Glutamatergic neuron (in vitro differentiated cells): ENCODE measurements at regions not wholly inside any gene's neighbourhood (a gene's known extent, or its start where the extent isn't known, plus 50 kb on each side); places are given as distances from the start of the nearest gene placed in this dataset.

Source experiments
- DNase-seq: peaks from one replicate; pipeline ENCODE4 v3.0.0; 2022
- H3K27ac Mint-ChIP-seq: one replicate; pipeline ENCODE4 v1.8.0; 2020; ENCODE audit warnings: mild to moderate bottlenecking, mixed read lengths, inconsistent platforms; ENCODE audit not compliant: unreplicated experiment
- H3K27me3 Mint-ChIP-seq: one replicate; pipeline ENCODE4 v1.8.0; 2020; ENCODE audit warnings: mild to moderate bottlenecking, moderate library complexity, mixed read lengths, inconsistent platforms; ENCODE audit not compliant: unreplicated experiment
- H3K36me3 Mint-ChIP-seq: one replicate; pipeline ENCODE4 v1.8.0; 2020; ENCODE audit warnings: mild to moderate bottlenecking, mixed read lengths, inconsistent platforms; ENCODE audit not compliant: unreplicated experiment
- H3K4me1 Mint-ChIP-seq: one replicate; pipeline ENCODE4 v1.8.0; 2020; ENCODE audit warnings: mild to moderate bottlenecking, low read depth, mixed read lengths, inconsistent platforms; ENCODE audit not compliant: unreplicated experiment
- H3K4me3 Mint-ChIP-seq: one replicate; pipeline ENCODE4 v1.8.0; 2020; ENCODE audit warnings: mild to moderate bottlenecking, mixed read lengths, inconsistent platforms; ENCODE audit not compliant: unreplicated experiment
- H3K9me3 Mint-ChIP-seq: one replicate; pipeline ENCODE4 v1.8.0; 2020; ENCODE audit warnings: mild to moderate bottlenecking, moderate library complexity, mixed read lengths, inconsistent platforms; ENCODE audit not compliant: unreplicated experiment
- TF ChIP-seq, protein P1 (sequence below): fragments of 200-600 bp; sonication (generic); IDR thresholded peaks from one replicate; pipeline ENCODE4 v1.5.0; 2021; ENCODE audit not compliant: partially characterized antibody, unreplicated experiment

DNA sequence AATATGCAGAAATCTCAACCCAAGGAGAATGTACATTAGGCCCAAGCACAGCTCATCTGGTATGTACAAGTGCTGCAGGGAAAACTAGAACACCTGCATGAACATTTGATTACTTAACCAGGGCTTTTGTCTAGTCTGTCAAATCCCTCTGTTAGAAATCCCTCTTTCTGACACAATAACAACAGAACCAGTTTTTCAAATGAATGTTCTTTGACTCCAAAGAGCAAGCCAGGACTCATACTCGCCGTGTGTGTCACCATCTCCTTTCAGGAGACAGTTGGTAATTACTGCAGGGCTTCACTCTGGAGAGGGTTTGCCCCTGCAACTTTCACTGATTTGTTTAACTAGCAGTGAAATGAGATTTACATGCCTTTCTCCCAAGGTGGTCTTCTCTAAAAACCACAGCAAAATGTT, 143.0 kb upstream of the FAM241A start:
- TF ChIP-seq, protein P1, sequence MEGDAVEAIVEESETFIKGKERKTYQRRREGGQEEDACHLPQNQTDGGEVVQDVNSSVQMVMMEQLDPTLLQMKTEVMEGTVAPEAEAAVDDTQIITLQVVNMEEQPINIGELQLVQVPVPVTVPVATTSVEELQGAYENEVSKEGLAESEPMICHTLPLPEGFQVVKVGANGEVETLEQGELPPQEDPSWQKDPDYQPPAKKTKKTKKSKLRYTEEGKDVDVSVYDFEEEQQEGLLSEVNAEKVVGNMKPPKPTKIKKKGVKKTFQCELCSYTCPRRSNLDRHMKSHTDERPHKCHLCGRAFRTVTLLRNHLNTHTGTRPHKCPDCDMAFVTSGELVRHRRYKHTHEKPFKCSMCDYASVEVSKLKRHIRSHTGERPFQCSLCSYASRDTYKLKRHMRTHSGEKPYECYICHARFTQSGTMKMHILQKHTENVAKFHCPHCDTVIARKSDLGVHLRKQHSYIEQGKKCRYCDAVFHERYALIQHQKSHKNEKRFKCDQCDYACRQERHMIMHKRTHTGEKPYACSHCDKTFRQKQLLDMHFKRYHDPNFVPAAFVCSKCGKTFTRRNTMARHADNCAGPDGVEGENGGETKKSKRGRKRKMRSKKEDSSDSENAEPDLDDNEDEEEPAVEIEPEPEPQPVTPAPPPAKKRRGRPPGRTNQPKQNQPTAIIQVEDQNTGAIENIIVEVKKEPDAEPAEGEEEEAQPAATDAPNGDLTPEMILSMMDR, result no peak
- no peak overlapping the region for H3K4me3 Mint-ChIP-seq
- peaks cover 2% of the 10 kb centered on the region for H3K9me3 Mint-ChIP-seq
- H3K36me3 Mint-ChIP-seq, result no peaks in the 10 kb centered on the region
- DNase-seq, result no peak
- H3K4me1 Mint-ChIP-seq, result peaks cover 5% of the 10 kb centered on the region
- no peaks in the 10 kb centered on the region for H3K27me3 Mint-ChIP-seq
- H3K27ac Mint-ChIP-seq, result no peak overlapping the region

DNA sequence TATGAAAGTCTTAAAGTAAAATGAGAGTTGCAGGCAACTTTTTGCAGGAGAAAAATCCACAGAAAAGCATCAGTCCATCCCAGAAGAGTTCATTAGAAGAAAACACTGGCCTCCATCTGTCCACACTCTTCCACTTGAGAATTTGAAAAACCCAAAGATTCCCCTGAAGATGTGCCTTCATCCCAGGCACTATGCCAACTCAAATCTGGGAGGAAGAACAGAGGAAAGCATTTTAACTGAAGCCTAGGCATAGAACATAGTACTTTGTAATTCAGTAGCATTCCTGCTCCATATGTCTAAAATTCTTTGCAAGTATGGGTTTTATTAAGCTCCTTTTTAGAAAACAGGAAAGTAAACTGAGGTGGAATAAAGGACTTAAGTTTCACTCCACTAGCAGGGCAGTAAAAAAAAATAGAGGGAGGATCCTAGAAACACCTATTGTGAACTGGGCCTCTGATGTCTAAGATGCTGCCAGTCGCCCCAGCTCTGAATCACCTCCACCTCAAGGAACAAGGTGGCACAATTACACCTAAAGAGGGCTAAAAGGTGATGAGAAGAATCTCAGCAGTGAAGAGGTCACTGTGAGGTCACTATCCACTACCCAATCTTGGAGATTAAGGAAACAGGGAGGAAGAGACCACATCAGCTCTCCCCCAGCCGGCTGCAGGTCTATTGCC, 141.9 kb upstream of the FAM241A start:
- H3K4me3 Mint-ChIP-seq, result no peak overlapping the region
- no peaks in the 10 kb centered on the region for H3K36me3 Mint-ChIP-seq
- TF ChIP-seq, protein P1, result no peak
- peaks cover 5% of the 10 kb centered on the region for H3K4me1 Mint-ChIP-seq
- no peak for DNase-seq
- H3K9me3 Mint-ChIP-seq, result peaks cover 2% of the 10 kb centered on the region
- no peak overlapping the region for H3K27ac Mint-ChIP-seq
- no peaks in the 10 kb centered on the region for H3K27me3 Mint-ChIP-seq

- Mint-ChIP-seq H3K4me1 (peaks cover 5% of the 10 kb centered on the region), H3K27me3 (no peaks in the 10 kb centered on the region), H3K9me3 (no peaks in the 10 kb centered on the region), H3K4me3 (no peak overlapping the region), H3K36me3 (no peaks in the 10 kb centered on the region), H3K27ac (no peak overlapping the region)
- DNase-seq, result no peak
- TF ChIP-seq, protein P1, result no peak
These were observed 140.2 kb upstream of the FAM241A start for GRCh38 chr4:112005027-112005426.

DNA sequence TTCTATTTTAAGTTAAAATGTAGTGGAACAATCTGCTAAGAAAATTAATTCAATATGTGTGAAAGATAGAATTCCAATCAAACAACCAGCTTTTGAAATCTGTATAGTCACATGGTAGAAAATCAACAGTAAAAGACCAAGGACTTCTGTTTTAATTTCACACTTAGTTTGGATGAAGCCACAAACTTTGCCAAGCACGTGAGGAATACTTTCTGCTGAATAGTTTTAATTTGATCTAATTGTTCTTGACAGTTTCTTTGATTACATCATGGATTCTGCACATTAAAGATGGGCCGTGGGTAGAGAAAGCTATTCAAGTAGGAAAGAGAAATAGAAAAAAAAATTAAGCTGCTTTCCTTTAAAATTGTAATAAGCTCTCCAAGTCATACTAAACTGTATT, 137.9 kb upstream of the FAM241A start:
- no peak for DNase-seq
- Mint-ChIP-seq H3K27me3 (no peaks in the 10 kb centered on the region), H3K4me3 (no peak overlapping the region), H3K4me1 (no peaks in the 10 kb centered on the region), H3K9me3 (no peaks in the 10 kb centered on the region), H3K27ac (no peak overlapping the region), H3K36me3 (no peaks in the 10 kb centered on the region)
- TF ChIP-seq, protein P1, result no peak

DNA sequence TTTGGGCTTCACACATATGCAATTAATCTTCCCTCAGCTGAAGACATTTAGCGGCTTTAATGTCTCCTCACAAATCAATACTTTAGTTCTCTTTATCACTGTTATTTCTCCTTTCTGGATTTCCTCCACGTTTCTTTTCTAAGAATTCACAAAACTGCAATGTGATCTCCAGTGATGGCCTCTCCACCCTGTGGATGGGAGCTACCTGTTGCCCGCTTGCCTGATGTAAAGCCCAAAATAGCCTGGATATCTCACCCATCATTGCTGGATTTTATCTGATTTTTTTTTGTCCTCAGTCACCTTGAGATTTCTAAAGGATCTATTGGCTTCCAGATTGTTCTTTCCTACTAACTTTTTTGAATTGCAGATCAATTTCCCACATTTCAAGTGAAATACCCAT, 129.3 kb upstream of the FAM241A start:
- Mint-ChIP-seq H3K27me3 (no peaks in the 10 kb centered on the region), H3K9me3 (no peaks in the 10 kb centered on the region), H3K4me1 (no peaks in the 10 kb centered on the region), H3K36me3 (no peaks in the 10 kb centered on the region), H3K4me3 (no peak overlapping the region), H3K27ac (no peak overlapping the region)
- TF ChIP-seq, protein P1, result no peak
- DNase-seq, result no peak
